GM23248 (cell line): ENCODE measurements at regions not wholly inside any gene's neighbourhood (a gene's known extent, or its start where the extent isn't known, plus 50 kb on each side); places are given as distances from the start of the nearest gene placed in this dataset.

Experiments
- EZH2 ChIP-seq: fragments of 200-600 bp; sonication (generic); IDR thresholded peaks from 2 replicates; pipeline ENCODE4 v1.6.1; 2018; ENCODE audit warnings: antibody characterized with exemption, mild to moderate bottlenecking; ENCODE audit not compliant: insufficient read depth, poor library complexity, severe bottlenecking
- EZH2phosphoT487 ChIP-seq: fragments of 200-600 bp; sonication (generic); IDR thresholded peaks from 2 replicates; pipeline ENCODE4 v1.6.1; 2018; ENCODE audit warnings: antibody characterized with exemption, moderate library complexity, mild to moderate bottlenecking, low read depth; ENCODE audit not compliant: insufficient read depth

- no peak for TF ChIP-seq EZH2phosphoT487
- no peak for TF ChIP-seq EZH2
Measured at GRCh38 chr13:24097667-24098066, 62.9 kb upstream of the SPATA13 start.
